Urothelium cell line (cell line): ENCODE measurements at regions not wholly inside any gene's neighbourhood (a gene's known extent, or its start where the extent isn't known, plus 50 kb on each side); places are given as distances from the start of the nearest gene placed in this dataset.

ENCODE experiments used
- DNase-seq: peaks from one replicate; pipeline ENCODE4 v3.0.0; 2011; ENCODE audit warnings: low spot score, mixed read lengths
- FAIRE-seq: peaks from 2 replicates; lab custom pipeline; 2011; peaks lifted over from hg19 to GRCh38; lab: Jason Lieb, UNC

GRCh38 chrX:39311646-39312045 is 510.4 kb downstream of the MID1IP1 start:
- FAIRE-seq (no peak), DNase-seq (no peak)

- DNase-seq (no peak), FAIRE-seq (no peak)
Measured at GRCh38 chrX:39313146-39313545, 511.9 kb downstream of the MID1IP1 start.

- FAIRE-seq = no peak
Measured at GRCh38 chrX:39318506-39319343, 517.5 kb downstream of the MID1IP1 start.

GRCh38 chrX:39320165-39320564 is 518.9 kb downstream of the MID1IP1 start:
- FAIRE-seq (no peak), DNase-seq (no peak)

More at GRCh38 chrX:39318506-39319343, 517.5 kb downstream of the MID1IP1 start:
- DNase-seq = no peak

GRCh38 chrX:39322496-39322895 is 521.2 kb downstream of the MID1IP1 start:
- FAIRE-seq (no peak), DNase-seq (no peak)

- FAIRE-seq (no peak), DNase-seq (no peak)
Measured at GRCh38 chrX:39324233-39324930, 523.1 kb downstream of the MID1IP1 start.

- no peak for DNase-seq
- FAIRE-seq = no peak
Measured at GRCh38 chrX:39327255-39327654, 526.0 kb downstream of the MID1IP1 start.

- no peak for FAIRE-seq
- DNase-seq = no peak
Measured at GRCh38 chrX:39327705-39328104, 526.4 kb downstream of the MID1IP1 start.

GRCh38 chrX:39328661-39329060 is 527.4 kb downstream of the MID1IP1 start:
- FAIRE-seq (no peak), DNase-seq (no peak)

GRCh38 chrX:39331082-39331704 is 529.9 kb downstream of the MID1IP1 start:
- FAIRE-seq (no peak), DNase-seq (no peak)

- FAIRE-seq (no peak), DNase-seq (no peak)
Measured at GRCh38 chrX:39333451-39333850, 532.2 kb downstream of the MID1IP1 start.

GRCh38 chrX:39335513-39336235 is 534.4 kb downstream of the MID1IP1 start:
- no peak for FAIRE-seq

GRCh38 chrX:39336671-39337311 is 535.5 kb downstream of the MID1IP1 start:
- no peak for DNase-seq
- no peak for FAIRE-seq

More at GRCh38 chrX:39335513-39336235, 534.4 kb downstream of the MID1IP1 start:
- DNase-seq = no peak

GRCh38 chrX:39337451-39337850 is 536.2 kb downstream of the MID1IP1 start:
- no peak for FAIRE-seq
- no peak for DNase-seq

GRCh38 chrX:39338583-39338982 is 537.3 kb downstream of the MID1IP1 start:
- no peak for DNase-seq
- FAIRE-seq = no peak

GRCh38 chrX:39356119-39356807 is 555.0 kb downstream of the MID1IP1 start:
- no peak for FAIRE-seq
- DNase-seq = no peak

GRCh38 chrX:39360101-39360500 is 558.8 kb downstream of the MID1IP1 start:
- FAIRE-seq = no peak
- DNase-seq = no peak

- FAIRE-seq = no peak
- no peak for DNase-seq
Measured at GRCh38 chrX:39361736-39362135, 560.5 kb downstream of the MID1IP1 start.

GRCh38 chrX:39367416-39367815 is 566.2 kb downstream of the MID1IP1 start:
- FAIRE-seq = no peak

GRCh38 chrX:39372115-39372514 is 570.9 kb downstream of the MID1IP1 start:
- FAIRE-seq = no peak
- no peak for DNase-seq

More at GRCh38 chrX:39367416-39367815, 566.2 kb downstream of the MID1IP1 start:
- DNase-seq = no peak
